ENCODE measurements at regions not wholly inside any gene's neighbourhood (a gene's known extent, or its start where the extent isn't known, plus 50 kb on each side); places are given as distances from the start of the nearest gene placed in this dataset.

GRCh38 chr1:213688655-213689054 lies 299.1 kb upstream of the PROX1 start:
- no peak for TF ChIP-seq CTCF (conservative IDR thresholded peaks at IDR 0.05; ENCODE audit: low read length)
- no peak for DNase-seq (ENCODE audit: low read depth)
- H3K4me3 ChIP-seq (ENCODE audit: low read length) = no peak overlapping the region

- H3K4me3 ChIP-seq (ENCODE audit: low read length) = no peak overlapping the region
- TF ChIP-seq CTCF (conservative IDR thresholded peaks at IDR 0.05; ENCODE audit: low read length) = no peak
- DNase-seq (ENCODE audit: low read depth) = no peak
Measured at GRCh38 chr1:213689260-213689659, 298.5 kb upstream of the PROX1 start.

- TF ChIP-seq CTCF (conservative IDR thresholded peaks at IDR 0.05; ENCODE audit: low read length) = no peak
- DNase-seq (ENCODE audit: low read depth) = no peak
- H3K4me3 ChIP-seq (ENCODE audit: low read length) = no peak overlapping the region
Measured at GRCh38 chr1:213690341-213690917, 297.3 kb upstream of the PROX1 start.

GRCh38 chr1:213692321-213692720 lies 295.5 kb upstream of the PROX1 start:
- no peak for TF ChIP-seq CTCF (conservative IDR thresholded peaks at IDR 0.05; ENCODE audit: low read length)
- no peak overlapping the region for H3K4me3 ChIP-seq (ENCODE audit: low read length)
- DNase-seq (ENCODE audit: low read depth) = no peak

GRCh38 chr1:213693864-213694263 lies 293.9 kb upstream of the PROX1 start:
- DNase-seq (ENCODE audit: low read depth) = no peak
- no peak overlapping the region for H3K4me3 ChIP-seq (ENCODE audit: low read length)
- TF ChIP-seq CTCF (conservative IDR thresholded peaks at IDR 0.05; ENCODE audit: low read length) = no peak

- no peak for DNase-seq (ENCODE audit: low read depth)
- no peak for TF ChIP-seq CTCF (conservative IDR thresholded peaks at IDR 0.05; ENCODE audit: low read length)
- no peak overlapping the region for H3K4me3 ChIP-seq (ENCODE audit: low read length)
Measured at GRCh38 chr1:213697192-213697802, 290.5 kb upstream of the PROX1 start.

- no peak for DNase-seq (ENCODE audit: low read depth)
- TF ChIP-seq CTCF (conservative IDR thresholded peaks at IDR 0.05; ENCODE audit: low read length) = no peak
- no peak overlapping the region for H3K4me3 ChIP-seq (ENCODE audit: low read length)
Measured at GRCh38 chr1:213698092-213698702, 289.6 kb upstream of the PROX1 start.
